ENCODE measurements at regions not wholly inside any gene's neighbourhood (a gene's known extent, or its start where the extent isn't known, plus 50 kb on each side); places are given as distances from the start of the nearest gene placed in this dataset.

DNA sequence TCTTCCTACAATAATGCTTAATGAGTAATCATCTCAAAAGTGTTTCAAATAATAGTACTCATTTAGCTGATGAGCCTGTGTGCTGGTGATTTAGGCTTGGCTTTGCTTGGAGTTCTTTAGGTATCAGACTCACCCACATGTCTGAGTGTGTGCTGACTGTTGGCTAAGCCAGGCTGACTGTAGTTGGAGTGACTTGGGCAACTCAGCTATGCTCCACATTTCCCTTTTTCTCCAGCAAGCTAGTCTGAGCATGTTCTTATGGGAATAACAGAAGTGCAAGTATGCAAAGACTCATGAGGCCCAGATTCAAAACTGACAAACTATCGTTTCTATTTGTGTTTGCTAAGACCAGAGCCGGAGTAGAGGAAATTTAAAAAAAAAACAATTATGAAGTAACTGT lies 99.0 kb upstream of the ADGRL4 start:
- TF ChIP-seq CTCF (IDR thresholded peaks at IDR 0.05; ENCODE audit: low read length) = no peak
- no peak for TF ChIP-seq EZH2 (optimal IDR thresholded peaks at IDR 0.05; ENCODE audit: low read depth, low read length)
- TF ChIP-seq EZH2phosphoT487 (IDR thresholded peaks at IDR 0.05; ENCODE audit: low read length) = no peak

Measured in MM.1S (cell line).